Uterus (tissue), 2 donors: ENCODE measurements at regions not wholly inside any gene's neighbourhood (a gene's known extent, or its start where the extent isn't known, plus 50 kb on each side); places are given as distances from the start of the nearest gene placed in this dataset.

Experiments
- POLR2A ChIP-seq, 2 donors: fragments of 450-650 bp; IDR thresholded peaks; one replicate each; pipeline ENCODE4 v1.6.1; 2016; ENCODE audit warnings: antibody characterized with exemption in 2 of 2, mild to moderate bottlenecking in 1 of 2, moderate library complexity in 1 of 2
- TF ChIP-seq, protein P1 (sequence below), 4 experiments: fragments of 200-600 bp in 2 of 4; fragments of 450-650 bp in 2 of 4; sonication (generic) in 2 of 4; IDR thresholded peaks; one replicate each; pipeline ENCODE4 v1.5.1; 2016 to 2019; ENCODE audit warnings: antibody characterized with exemption in 4 of 4, mild to moderate bottlenecking in 2 of 4, moderate library complexity in 1 of 4

DNA sequence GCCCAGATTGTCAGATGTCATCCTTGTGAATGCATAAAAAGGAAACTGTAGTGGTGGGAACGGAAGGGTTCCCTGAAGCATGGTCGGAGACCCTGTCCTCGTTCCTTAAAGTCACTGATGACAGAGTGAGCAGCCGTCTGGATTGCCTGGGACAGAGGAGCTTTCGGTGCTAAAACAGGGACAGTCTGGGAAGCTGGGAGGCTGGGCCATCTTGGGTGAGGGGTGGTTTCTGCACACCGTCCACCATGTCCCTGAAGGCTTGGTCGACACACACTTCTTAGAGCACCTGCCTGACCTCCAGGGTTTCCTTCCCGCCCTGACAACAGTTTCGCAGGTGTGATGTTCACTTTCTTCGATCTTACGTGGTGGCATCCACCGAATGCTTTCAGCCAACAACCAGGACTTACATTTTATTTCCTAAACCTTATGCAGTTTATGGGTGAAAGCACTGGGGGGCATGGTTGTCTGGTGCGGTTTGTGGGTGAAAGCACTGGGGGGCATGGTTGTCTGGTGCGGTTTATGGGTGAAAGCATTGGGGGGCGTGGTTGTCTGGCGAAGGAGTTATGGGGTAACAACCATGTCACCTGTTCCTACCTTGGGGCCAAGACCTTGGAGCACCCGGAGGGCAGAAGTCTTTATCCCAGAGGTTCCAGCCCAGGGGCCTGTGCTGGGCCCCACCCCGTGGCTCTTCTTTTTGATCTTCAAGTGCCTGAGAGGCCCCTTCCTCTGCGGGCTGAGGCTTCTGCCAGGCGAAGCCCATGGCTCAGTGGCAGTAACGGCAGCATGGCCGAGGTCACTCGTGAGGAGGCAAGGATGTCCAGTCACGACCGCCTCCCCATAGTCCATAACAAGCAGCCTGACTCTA lies 81.7 kb upstream of the FRMD1 start:
- TF ChIP-seq POLR2A (IDR thresholded peaks at IDR 0.05): no peak
- TF ChIP-seq, protein P1, sequence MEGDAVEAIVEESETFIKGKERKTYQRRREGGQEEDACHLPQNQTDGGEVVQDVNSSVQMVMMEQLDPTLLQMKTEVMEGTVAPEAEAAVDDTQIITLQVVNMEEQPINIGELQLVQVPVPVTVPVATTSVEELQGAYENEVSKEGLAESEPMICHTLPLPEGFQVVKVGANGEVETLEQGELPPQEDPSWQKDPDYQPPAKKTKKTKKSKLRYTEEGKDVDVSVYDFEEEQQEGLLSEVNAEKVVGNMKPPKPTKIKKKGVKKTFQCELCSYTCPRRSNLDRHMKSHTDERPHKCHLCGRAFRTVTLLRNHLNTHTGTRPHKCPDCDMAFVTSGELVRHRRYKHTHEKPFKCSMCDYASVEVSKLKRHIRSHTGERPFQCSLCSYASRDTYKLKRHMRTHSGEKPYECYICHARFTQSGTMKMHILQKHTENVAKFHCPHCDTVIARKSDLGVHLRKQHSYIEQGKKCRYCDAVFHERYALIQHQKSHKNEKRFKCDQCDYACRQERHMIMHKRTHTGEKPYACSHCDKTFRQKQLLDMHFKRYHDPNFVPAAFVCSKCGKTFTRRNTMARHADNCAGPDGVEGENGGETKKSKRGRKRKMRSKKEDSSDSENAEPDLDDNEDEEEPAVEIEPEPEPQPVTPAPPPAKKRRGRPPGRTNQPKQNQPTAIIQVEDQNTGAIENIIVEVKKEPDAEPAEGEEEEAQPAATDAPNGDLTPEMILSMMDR (IDR thresholded peaks at IDR 0.05): no peak
